H1 (cell line): ENCODE measurements at regions not wholly inside any gene's neighbourhood (a gene's known extent, or its start where the extent isn't known, plus 50 kb on each side); places are given as distances from the start of the nearest gene placed in this dataset.

ENCODE experiments used
- CTCF ChIA-PET: fragments of 300-600 bp; sonication (Branson Sonifier 250); formaldehyde crosslinking; loops from one replicate; lab custom pipeline; 2021; ENCODE audit not compliant: partially characterized antibody; lab: Charles Lee
- POLR2A ChIA-PET: fragments of 300-600 bp; sonication (Branson Sonifier 250); formaldehyde crosslinking; loops from one replicate; lab custom pipeline; 2021; ENCODE audit warnings: inconsistent platforms; ENCODE audit not compliant: partially characterized antibody; lab: Charles Lee
- DNase-seq, 2 experiments: peaks; one replicate each; pipeline versions ENCODE4 v3.0.0 to v3.0.0-alpha.2; 2010 to 2022; ENCODE audit warnings: low spot score in 2 of 2, low read depth in 1 of 2, mixed read lengths in 1 of 2
- FAIRE-seq: peaks from 2 replicates; lab custom pipeline; 2011; peaks lifted over from hg19 to GRCh38; lab: Jason Lieb, UNC
- H2AFZ ChIP-seq: 2 replicates; pipeline ENCODE4 v1.8.1; 2012; ENCODE audit warnings: low read length, inconsistent platforms
- H2AK5ac ChIP-seq: 2 replicates; pipeline ENCODE4 v1.6.1; 2013; ENCODE audit warnings: low read depth, low read length
- H2BK120ac ChIP-seq: replicated peaks from 2 replicates; pipeline ENCODE3; 2013; ENCODE audit warnings: low read depth, low read length, inconsistent platforms
- H2BK12ac ChIP-seq: 2 replicates; pipeline ENCODE4 v1.6.1; 2013; ENCODE audit warnings: low read depth, low read length
- H2BK15ac ChIP-seq: 2 replicates; pipeline ENCODE4 v1.6.1; 2013; ENCODE audit warnings: low read length
- H2BK20ac ChIP-seq: 2 replicates; pipeline ENCODE4 v1.6.1; 2013; ENCODE audit warnings: low read length
- H2BK5ac ChIP-seq: 2 replicates; pipeline ENCODE4 v1.6.1; 2013; ENCODE audit warnings: low read depth, low read length
- H3K14ac ChIP-seq: 2 replicates; pipeline ENCODE4 v1.6.1; 2013; ENCODE audit warnings: inconsistent platforms; ENCODE audit not compliant: insufficient read length
- H3K18ac ChIP-seq: 2 replicates; pipeline ENCODE4 v1.6.1; 2013; ENCODE audit warnings: low read length; ENCODE audit errors: extremely low read depth
- H3K23ac ChIP-seq: 2 replicates; pipeline ENCODE4 v1.6.1; 2013; ENCODE audit warnings: inconsistent platforms; ENCODE audit not compliant: insufficient read length
- H3K23me2 ChIP-seq: 2 replicates; pipeline ENCODE4 v1.6.1; 2013; ENCODE audit warnings: low read depth, low read length
- H3K27ac ChIP-seq: 2 replicates; pipeline ENCODE4 v1.6.1; 2011; ENCODE audit warnings: low read depth, low read length, inconsistent platforms
- H3K27me3 ChIP-seq, 4 experiments: replicated peaks in 1 of 4; 1 replicate in 1 of 4; 2 replicates in 3 of 4; pipeline versions ENCODE4 v1.6.1 to v1.8.1; 2011 to 2013; ENCODE audit warnings: low read length in 3 of 4, mild to moderate bottlenecking in 3 of 4, inconsistent platforms in 2 of 4, mixed read lengths in 2 of 4, moderate library complexity in 1 of 4; ENCODE audit not compliant: control insufficient read depth in 3 of 4, insufficient read depth in 3 of 4; ENCODE audit errors: extremely low read depth in 1 of 4
- H3K36me3 ChIP-seq, 4 experiments: 2 replicates each; pipeline versions ENCODE4 v1.6.1 to v1.8.1; 2011 to 2013; ENCODE audit warnings: mild to moderate bottlenecking in 4 of 4, low read length in 3 of 4, moderate library complexity in 2 of 4, control low read depth in 1 of 4, inconsistent platforms in 1 of 4; ENCODE audit not compliant: insufficient read depth in 4 of 4, control insufficient read depth in 2 of 4
- H3K4ac ChIP-seq: replicated peaks from 2 replicates; pipeline ENCODE3; 2013; ENCODE audit warnings: low read length, low read depth, mixed read lengths, inconsistent platforms; ENCODE audit not compliant: insufficient read length
- H3K4me1 ChIP-seq, 4 experiments: replicated peaks in 1 of 4; 1 replicate in 1 of 4; 2 replicates in 3 of 4; pipeline versions ENCODE4 v1.6.1 to v1.8.1; 2011 to 2013; ENCODE audit warnings: low read length in 3 of 4, inconsistent platforms in 2 of 4, mixed read lengths in 1 of 4; ENCODE audit not compliant: insufficient read depth in 4 of 4, control insufficient read depth in 3 of 4
- H3K4me2 ChIP-seq, 2 experiments: 2 replicates each; pipeline versions ENCODE4 v1.6.1 to v1.8.1; 2011 to 2013; ENCODE audit warnings: low read depth in 2 of 2, low read length in 2 of 2, control low read depth in 1 of 2, inconsistent platforms in 1 of 2, mild to moderate bottlenecking in 1 of 2; ENCODE audit not compliant: insufficient read depth in 1 of 2
- H3K4me3 ChIP-seq, 4 experiments: fragments of 200-600, 300-600 bp in 1 of 4; sonication (generic), shearing (Covaris generic), sonication (Bioruptor Twin) in 1 of 4; 2 replicates each; pipeline versions ENCODE4 v1.5.1 to v1.8.1; 2011 to 2016; ENCODE audit warnings: low read length in 4 of 4, low read depth in 3 of 4, control low read depth in 2 of 4, inconsistent platforms in 2 of 4, mild to moderate bottlenecking in 2 of 4, mixed read lengths in 1 of 4, moderate library complexity in 1 of 4; ENCODE audit not compliant: insufficient read depth in 2 of 4; ENCODE audit errors: extremely low read depth in 1 of 4
- H3K56ac ChIP-seq: replicated peaks from 2 replicates; pipeline ENCODE3; 2013; ENCODE audit warnings: low read depth, mild to moderate bottlenecking, mixed read lengths, low read length, inconsistent platforms; ENCODE audit not compliant: insufficient read length
- H3K79me1 ChIP-seq: 2 replicates; pipeline ENCODE4 v1.6.1; 2013; ENCODE audit warnings: low read depth, low read length, control low read depth
- H3K79me2 ChIP-seq, 2 experiments: 2 replicates each; pipeline versions ENCODE4 v1.6.1 to v1.8.1; 2012 to 2013; ENCODE audit warnings: low read length in 2 of 2, mild to moderate bottlenecking in 2 of 2, inconsistent platforms in 1 of 2; ENCODE audit not compliant: insufficient read depth in 2 of 2, control insufficient read depth in 1 of 2
- H3K9ac ChIP-seq, 4 experiments: replicated peaks in 1 of 4; 1 replicate in 1 of 4; 2 replicates in 3 of 4; pipeline versions ENCODE4 v1.6.1 to v1.8.1; 2011 to 2013; ENCODE audit warnings: low read depth in 3 of 4, low read length in 3 of 4, control low read depth in 2 of 4, mild to moderate bottlenecking in 2 of 4, moderate library complexity in 2 of 4, inconsistent platforms in 1 of 4; ENCODE audit errors: extremely low read depth in 1 of 4
- H3K9me3 ChIP-seq, 2 experiments: 2 replicates each; pipeline versions ENCODE4 v1.6.1 to v1.8.1; 2012 to 2013; ENCODE audit warnings: mild to moderate bottlenecking in 2 of 2, moderate library complexity in 2 of 2, control low read depth in 1 of 2, inconsistent platforms in 1 of 2, low read depth in 1 of 2, low read length in 1 of 2, mixed read lengths in 1 of 2; ENCODE audit not compliant: insufficient read depth in 2 of 2
- H4K20me1 ChIP-seq, 2 experiments: replicated peaks in 1 of 2; 2 replicates each; pipeline versions ENCODE3 to v1.8.1; 2011 to 2013; ENCODE audit warnings: inconsistent platforms in 2 of 2, low read length in 2 of 2, mild to moderate bottlenecking in 1 of 2; ENCODE audit not compliant: insufficient read depth in 2 of 2, control insufficient read depth in 1 of 2
- H4K5ac ChIP-seq: 2 replicates; pipeline ENCODE4 v1.6.1; 2013; ENCODE audit warnings: low read length, low read depth, mixed read lengths, inconsistent platforms; ENCODE audit not compliant: insufficient read length
- H4K8ac ChIP-seq: 2 replicates; pipeline ENCODE4 v1.8.0; 2013; ENCODE audit warnings: mild to moderate bottlenecking, moderate library complexity, low read length, inconsistent platforms; ENCODE audit not compliant: insufficient read depth; ENCODE audit errors: extremely low read depth
- H4K91ac ChIP-seq: replicated peaks from 2 replicates; pipeline ENCODE3; 2013; ENCODE audit warnings: low read length, mixed read lengths, inconsistent platforms; ENCODE audit not compliant: insufficient read length
- BACH1 ChIP-seq: IDR thresholded peaks from 2 replicates; pipeline ENCODE4 v1.6.1; 2012; ENCODE audit warnings: low read length, improper control_type of control experiment
- CHD2 ChIP-seq: IDR thresholded peaks from 2 replicates; pipeline ENCODE4 v1.6.1; 2012; ENCODE audit warnings: low read length, improper control_type of control experiment
- KDM4A ChIP-seq: IDR thresholded peaks from one replicate; pipeline ENCODE4 v1.7.1; 2012; ENCODE audit warnings: low read depth, mild to moderate bottlenecking, moderate library complexity, low read length, inconsistent platforms; ENCODE audit not compliant: severe bottlenecking
- SP1 ChIP-seq: IDR thresholded peaks from 2 replicates; pipeline ENCODE4 v1.6.1; 2011; ENCODE audit warnings: low read depth, low read length
- YY1 ChIP-seq: IDR thresholded peaks from 2 replicates; pipeline ENCODE4 v1.6.1; 2011; ENCODE audit warnings: low read depth, mild to moderate bottlenecking, low read length
- WGBS, 2 experiments: shearing (Covaris generic) in 1 of 2; methylation state at CpG; one replicate each; pipeline versions ENCODE4 v1.1.6 to v1.1.7; 2013 to 2015; ENCODE audit warnings: low lambda C conversion rate in 2 of 2, mixed read lengths in 2 of 2, inconsistent platforms in 1 of 2, low coverage in 1 of 2, missing lambda C conversion rate in 1 of 2; ENCODE audit not compliant: insufficient replicate concordance in 2 of 2, insufficient coverage in 1 of 2, insufficient read length in 1 of 2; ENCODE audit errors: extremely low coverage in 1 of 2, missing lambda C conversion rate in 1 of 2; 5-methylcytosine and 5-hydroxymethylcytosine counted together
- TF ChIP-seq, protein P1 (sequence below): IDR thresholded peaks from 2 replicates; pipeline ENCODE4 v1.6.1; 2012; ENCODE audit warnings: inconsistent platforms
- TF ChIP-seq, protein P2 (sequence below): IDR thresholded peaks from 2 replicates; pipeline ENCODE4 v1.6.1; 2012; ENCODE audit warnings: low read length, inconsistent platforms
- TF ChIP-seq, protein P3 (sequence below): IDR thresholded peaks from 2 replicates; pipeline ENCODE4 v1.6.1; 2012; ENCODE audit warnings: inconsistent platforms

DNA sequence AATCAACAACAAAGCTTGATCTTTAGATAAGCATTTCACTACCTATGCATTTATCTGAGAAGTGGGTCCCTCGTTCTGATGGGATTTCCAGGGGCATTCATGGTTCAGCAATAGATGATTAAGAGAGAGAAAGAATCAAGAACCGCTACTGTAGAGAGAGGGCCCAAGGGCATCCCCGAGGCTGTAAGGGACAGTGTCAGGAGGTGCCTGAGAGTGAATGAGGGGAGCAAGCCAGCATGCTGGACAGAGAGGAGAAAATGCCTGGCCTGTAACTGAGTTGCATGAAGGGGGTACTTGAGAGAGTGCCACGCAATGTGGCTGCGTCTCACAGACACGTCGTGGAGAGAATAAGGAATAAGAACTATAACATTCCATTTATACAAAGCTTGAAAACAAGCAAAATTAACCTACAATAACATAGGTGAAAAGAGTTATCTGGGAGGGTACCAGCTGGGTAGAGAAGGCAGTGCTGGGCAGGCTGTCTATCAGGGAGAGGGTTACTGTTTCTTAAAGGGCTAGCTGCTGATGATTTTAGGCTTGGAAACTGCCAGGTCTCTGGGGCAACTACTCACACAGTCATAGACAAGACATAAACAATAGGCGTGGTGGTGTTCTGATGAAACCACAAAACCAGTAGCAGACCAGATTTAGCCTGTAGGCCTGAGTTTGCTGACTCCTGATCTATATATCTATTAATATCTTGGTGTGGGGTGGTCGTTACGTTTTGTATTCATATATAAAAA lies 374.6 kb upstream of the CFAP20DC start:
- no peaks in the 10 kb centered on the region for H3K79me2 ChIP-seq
- no peaks in the 10 kb centered on the region for H3K23me2 ChIP-seq
- no peak overlapping the region for H3K27ac ChIP-seq
- H2BK20ac ChIP-seq = no peak overlapping the region
- CTCF ChIA-PET = no interaction called here
- no peak overlapping the region for H3K23ac ChIP-seq
- no peaks in the 10 kb centered on the region for H3K36me3 ChIP-seq
- no peak overlapping the region for H3K9ac ChIP-seq
- H3K9me3 ChIP-seq = no peaks in the 10 kb centered on the region
- H3K4me3 ChIP-seq = no peak overlapping the region
- no peaks in the 10 kb centered on the region for H3K79me1 ChIP-seq
- no peak overlapping the region for H3K4ac ChIP-seq
- no peak overlapping the region for H3K4me2 ChIP-seq
- no peak overlapping the region for H4K8ac ChIP-seq
- no peak overlapping the region for H2BK120ac ChIP-seq
- H3K18ac ChIP-seq = no peak overlapping the region
- DNase-seq (no peak), FAIRE-seq (no peak)
- H4K20me1 ChIP-seq = no peaks in the 10 kb centered on the region
- no peaks in the 10 kb centered on the region for H3K27me3 ChIP-seq
- peak overlapping the region; percentile 53 for H4K91ac ChIP-seq
- POLR2A ChIA-PET = no interaction called here
- no peak overlapping the region for H2BK15ac ChIP-seq
- H3K4me1 ChIP-seq = no peaks in the 10 kb centered on the region
- H3K56ac ChIP-seq = no peak overlapping the region
- H4K5ac ChIP-seq = no peak overlapping the region
- no peak overlapping the region for H2BK5ac ChIP-seq
- no peak overlapping the region for H3K14ac ChIP-seq
- H2AK5ac ChIP-seq = no peak overlapping the region
- 92% methylated on average over 9 of the region's 10 CpGs; no CpG with 5 or more reads in 1 of the 2 experiments for WGBS, 2 experiments
- no peak overlapping the region for H2AFZ ChIP-seq
- no peak overlapping the region for H2BK12ac ChIP-seq
- no peak for TF ChIP-seq YY1
- TF ChIP-seq SP1 = no peak
- TF ChIP-seq, protein P1, sequence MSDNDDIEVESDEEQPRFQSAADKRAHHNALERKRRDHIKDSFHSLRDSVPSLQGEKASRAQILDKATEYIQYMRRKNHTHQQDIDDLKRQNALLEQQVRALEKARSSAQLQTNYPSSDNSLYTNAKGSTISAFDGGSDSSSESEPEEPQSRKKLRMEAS = no peak
- TF ChIP-seq CHD2 = no peak
- TF ChIP-seq KDM4A = no peak
- TF ChIP-seq, protein P2, sequence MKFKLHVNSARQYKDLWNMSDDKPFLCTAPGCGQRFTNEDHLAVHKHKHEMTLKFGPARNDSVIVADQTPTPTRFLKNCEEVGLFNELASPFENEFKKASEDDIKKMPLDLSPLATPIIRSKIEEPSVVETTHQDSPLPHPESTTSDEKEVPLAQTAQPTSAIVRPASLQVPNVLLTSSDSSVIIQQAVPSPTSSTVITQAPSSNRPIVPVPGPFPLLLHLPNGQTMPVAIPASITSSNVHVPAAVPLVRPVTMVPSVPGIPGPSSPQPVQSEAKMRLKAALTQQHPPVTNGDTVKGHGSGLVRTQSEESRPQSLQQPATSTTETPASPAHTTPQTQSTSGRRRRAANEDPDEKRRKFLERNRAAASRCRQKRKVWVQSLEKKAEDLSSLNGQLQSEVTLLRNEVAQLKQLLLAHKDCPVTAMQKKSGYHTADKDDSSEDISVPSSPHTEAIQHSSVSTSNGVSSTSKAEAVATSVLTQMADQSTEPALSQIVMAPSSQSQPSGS = no peak
- TF ChIP-seq BACH1 = no peak
- TF ChIP-seq, protein P3, sequence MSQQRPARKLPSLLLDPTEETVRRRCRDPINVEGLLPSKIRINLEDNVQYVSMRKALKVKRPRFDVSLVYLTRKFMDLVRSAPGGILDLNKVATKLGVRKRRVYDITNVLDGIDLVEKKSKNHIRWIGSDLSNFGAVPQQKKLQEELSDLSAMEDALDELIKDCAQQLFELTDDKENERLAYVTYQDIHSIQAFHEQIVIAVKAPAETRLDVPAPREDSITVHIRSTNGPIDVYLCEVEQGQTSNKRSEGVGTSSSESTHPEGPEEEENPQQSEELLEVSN = no peak
